HG03342 (cell line): ENCODE measurements at regions not wholly inside any gene's neighbourhood (a gene's known extent, or its start where the extent isn't known, plus 50 kb on each side); places are given as distances from the start of the nearest gene placed in this dataset.
"Not testable (repeated sequence)": the region's sequence is repeated elsewhere in the genome, so short reads cannot be mapped to it uniquely, and the experiment has no call there.

Experiments used
- ATAC-seq: cut with Tn5 transposase; IDR thresholded peaks from one replicate; pipeline ENCODE4 v1.9.1; 2021; ENCODE audit warnings: mild to moderate bottlenecking, moderate library complexity; ENCODE audit not compliant: unreplicated experiment

DNA sequence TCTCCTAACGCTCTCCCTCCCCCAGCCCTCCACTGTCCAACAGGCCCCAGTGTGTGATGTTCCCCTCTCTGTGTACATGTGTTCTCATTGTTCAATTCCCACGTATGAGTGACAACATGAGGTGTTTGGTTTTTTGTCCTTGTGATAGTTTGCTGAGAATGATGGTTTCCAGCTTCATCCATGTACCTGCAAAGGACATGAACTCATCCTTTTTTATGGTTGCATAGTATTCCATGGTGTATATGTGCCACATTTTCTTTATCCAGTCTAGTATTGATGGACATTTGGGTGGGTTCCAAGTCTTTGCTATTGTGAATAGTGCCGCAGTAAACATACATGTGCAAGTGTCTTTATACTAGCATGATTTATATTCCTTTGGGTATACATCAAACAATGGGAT lies 347.4 kb downstream of the MAGEE1 start:
- ATAC-seq: not testable (repeated sequence)

DNA sequence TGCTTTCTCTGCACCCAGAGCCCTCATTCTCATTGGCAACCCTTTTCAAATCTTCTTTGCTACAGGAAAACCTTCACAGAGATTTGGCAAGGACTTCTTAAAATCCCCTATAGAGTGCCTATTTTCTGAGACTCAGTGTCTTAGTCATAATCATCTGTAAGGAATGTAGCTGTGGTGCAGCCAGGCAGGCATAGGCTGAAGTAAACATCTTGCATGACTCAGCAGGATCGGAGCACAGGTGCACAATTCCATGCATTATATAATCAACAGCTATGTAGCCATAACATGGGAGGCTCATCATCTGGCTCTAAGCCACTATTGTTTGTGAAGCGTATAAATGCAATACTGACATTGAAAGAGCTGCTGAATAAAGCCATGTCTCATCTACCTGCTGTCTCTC lies 368.8 kb downstream of the MAGEE1 start:
- ATAC-seq: no peak

DNA sequence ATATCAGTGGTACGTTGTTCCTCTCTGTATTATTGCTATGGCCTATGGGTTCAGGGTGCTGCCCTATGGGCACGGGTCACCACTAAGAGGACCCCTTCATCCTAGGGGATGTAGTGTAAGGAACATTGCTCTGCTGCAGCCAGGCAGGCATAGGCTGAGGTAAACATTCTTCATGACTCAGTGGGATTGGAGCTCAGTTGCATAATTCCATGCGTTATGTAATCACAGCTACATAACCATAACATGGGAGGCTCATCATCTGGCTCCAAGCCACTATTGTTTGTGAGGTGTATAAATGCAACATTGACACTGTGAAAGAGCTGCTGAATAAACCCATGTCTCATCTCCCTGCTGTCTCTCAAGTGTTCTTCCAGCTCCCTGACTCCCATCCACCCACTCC lies 375.2 kb downstream of the MAGEE1 start:
- ATAC-seq: no peak

DNA sequence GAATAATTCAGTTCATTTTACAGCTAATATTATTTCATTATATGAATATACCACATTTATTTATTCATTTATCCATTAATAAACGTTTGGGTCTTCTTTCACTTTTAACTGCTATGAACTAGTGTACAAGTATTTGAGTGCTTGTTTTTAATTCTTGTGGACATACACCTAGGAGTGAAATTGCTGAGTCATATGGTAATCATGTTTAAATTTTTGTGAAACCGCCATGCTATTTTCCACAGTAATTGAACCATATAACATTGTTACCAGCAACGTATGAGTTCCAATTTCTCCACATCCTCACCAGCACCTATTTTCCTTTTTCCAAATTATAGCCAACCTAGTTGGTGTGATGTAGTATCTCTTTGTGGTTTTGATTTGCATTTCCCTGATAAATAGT lies 388.2 kb downstream of the MAGEE1 start:
- no peak for ATAC-seq

DNA sequence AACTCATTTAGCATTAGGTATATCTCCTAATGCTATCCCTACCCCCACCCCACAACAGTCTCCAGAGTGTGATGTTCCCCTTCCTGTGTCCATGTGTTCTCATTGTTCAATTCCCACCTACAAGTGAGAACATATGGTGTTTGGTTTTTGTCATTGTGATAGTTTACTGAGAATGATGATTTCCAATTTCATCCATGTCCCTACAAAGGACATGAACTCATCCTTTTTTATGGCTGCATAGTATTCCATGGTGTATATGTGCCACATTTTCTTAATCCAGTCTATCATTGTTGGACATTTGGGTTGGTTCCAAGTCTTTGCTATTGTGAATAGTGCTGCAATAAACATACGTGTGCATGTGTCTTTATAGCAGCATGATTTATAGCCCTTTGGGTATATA lies 389.8 kb downstream of the MAGEE1 start:
- ATAC-seq: not testable (repeated sequence)

DNA sequence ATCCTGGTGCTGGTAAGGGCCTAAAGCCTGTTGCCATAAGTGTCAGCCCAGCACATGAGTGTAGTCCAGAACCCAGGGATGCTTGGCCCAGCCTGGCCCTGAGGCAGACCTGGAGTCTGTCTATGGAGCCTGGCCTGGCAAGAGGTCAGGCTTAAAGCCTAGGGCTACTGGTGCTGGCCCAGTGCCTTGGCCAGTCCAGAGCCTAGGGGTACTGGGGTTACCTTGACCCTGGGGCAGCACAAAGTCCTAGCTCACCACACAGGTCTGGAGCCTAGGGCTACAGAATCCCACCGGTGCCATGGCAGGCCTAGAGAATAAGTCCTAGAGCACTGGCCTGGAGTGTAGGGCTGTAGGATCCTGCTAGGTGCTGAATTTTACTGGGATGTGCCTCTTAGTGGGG lies 393.8 kb downstream of the MAGEE1 start:
- no peak for ATAC-seq

DNA sequence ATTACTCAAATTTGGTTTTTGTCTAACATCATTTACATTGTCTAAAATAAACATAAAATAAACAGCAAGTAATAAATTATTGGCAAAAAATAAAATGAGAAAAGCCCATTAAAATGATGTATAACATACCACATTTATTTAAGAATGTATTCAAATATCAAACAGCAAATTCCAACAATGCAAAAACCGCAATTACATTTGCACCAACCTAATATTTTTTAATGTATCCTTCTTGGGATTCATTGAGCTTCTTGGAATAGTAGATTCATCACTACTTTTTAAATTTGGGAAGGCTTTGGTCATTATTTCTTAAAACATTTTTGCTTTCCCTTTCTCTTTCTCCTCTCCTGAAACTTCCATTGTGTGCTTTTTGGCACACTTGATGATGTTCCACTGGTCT lies 400.2 kb downstream of the MAGEE1 start:
- ATAC-seq: no peak

DNA sequence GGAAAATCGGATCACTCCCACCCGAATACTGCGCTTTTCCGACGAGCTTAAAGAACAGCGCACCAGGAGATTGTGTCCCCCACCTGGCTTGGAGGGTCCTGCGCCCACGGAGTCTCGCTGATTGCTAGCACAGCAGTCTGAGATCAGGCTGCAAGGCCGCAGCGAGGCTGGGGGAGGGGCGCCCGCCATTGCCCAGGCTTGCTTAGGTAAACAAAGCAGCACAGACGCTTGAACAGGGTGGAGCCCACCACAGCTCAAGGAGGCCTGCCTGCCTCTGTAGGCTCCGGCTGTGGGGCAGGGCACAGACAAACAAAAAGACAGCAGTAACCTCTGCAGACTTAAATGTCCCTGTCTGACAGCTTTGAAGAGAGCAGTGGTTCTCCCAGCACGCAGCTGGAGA lies 413.4 kb downstream of the MAGEE1 start:
- ATAC-seq: not testable (repeated sequence)

DNA sequence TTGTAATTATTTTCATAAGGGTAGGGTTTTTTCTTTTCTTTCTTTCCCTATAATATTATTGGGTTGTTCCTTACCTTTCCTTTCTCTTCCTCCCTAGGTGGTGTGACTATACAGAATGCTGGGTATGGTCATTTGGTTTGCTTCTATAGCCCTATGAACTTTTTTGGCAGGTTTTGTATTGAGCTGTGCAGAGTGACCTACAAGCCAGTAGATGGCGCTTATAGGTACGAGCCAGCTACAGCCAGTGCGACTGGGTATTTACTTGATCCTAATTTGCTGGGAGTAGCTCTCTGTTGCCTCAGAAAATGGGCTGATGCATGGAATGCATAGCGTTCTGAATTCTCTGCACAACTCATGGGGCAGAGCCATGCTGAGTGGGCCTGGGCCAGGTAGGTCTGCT lies 423.3 kb downstream of the MAGEE1 start:
- no peak for ATAC-seq

DNA sequence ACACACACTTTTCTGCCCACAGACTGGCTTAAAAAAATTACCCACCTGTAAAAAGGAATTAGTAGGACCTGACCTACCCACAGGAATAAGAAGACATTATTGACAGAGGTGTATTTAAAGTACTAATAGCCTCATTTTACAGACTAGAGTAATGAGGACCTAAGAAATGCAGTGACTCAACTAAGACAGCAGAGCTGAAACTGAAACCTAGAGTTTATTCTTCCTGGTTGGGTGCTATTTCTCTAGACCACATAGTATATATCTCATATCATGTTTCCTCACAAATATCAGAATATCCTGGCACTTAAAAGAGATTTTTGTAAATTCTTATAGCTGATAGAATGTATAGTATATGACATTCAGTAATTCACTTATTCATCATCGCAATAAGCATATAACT lies 435.0 kb downstream of the MAGEE1 start:
- ATAC-seq: no peak

DNA sequence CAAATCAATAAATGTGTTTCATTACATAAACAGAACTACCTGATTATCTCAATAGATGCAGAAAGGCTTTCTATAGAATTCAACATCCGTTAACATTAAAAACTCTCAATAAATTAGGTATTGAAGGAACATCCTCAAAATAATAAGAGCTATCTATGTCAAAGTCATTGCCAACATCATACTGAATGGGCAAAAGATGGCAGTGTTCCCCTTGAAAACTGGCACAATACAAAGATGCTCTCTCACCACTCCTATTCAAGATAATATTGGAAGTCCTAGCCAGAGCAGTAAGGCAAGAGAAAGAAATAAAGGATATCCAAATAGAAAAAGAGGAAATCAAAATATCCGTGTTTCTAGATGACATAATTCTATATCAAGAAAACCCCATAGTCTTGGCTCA lies 466.4 kb downstream of the MAGEE1 start:
- ATAC-seq: no peak

DNA sequence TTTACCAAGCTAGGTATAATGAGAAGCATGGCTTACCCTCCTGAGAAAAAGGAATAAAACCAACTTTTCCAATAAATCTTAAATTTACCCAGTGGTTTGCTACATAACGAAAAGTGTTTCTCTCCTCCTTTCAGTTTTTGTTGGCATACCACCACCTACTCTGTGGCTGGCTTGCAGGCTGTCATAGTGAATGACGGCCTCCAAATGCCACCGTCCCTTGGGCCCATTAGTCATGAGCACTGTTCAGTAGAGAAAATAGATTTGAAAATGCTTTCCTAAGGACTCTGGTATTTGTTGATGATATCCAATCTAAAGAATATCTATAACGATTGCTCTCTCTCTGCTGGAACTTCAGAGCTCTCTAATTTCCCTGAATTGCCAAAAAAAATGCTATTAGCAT lies 488.3 kb downstream of the MAGEE1 start:
- no peak for ATAC-seq

DNA sequence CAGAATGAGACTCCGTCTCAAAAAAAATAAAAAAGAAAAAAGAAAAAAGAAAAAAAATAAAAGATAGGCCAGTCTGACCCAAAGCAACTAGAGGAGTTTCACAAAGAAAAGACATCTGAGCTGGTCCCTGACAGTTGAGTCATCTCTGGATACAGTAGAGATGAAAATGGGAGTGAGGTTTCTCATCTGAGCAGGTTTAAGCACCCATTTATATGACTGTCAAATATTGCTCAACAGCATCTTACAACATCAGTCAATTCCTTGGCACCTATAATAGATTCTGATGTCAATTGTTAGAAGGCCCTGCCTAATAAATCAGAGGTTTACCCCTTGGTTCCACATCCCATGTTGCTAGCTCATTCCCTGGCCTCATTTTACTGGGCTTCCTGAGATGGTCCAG lies 490.5 kb downstream of the MAGEE1 start:
- no peak for ATAC-seq

DNA sequence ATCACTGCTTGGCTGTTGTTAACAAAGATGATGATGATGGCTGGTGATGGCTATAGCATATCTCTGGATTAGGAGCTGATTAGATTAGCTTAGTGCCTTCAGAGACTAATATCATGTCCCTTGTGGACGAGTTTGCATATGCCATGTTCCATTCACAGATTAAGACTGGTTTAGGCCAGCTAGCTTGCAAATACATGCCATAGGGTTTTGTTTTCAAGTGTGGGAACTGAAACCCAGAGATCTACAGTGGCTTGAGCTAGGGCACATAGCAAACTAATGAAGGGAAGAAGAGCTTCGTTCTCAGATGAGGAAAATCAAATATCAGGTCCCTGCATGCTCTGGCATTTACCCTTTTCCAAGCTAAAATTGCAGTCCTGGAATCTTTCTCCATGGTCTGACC lies 492.3 kb downstream of the MAGEE1 start:
- ATAC-seq: no peak

DNA sequence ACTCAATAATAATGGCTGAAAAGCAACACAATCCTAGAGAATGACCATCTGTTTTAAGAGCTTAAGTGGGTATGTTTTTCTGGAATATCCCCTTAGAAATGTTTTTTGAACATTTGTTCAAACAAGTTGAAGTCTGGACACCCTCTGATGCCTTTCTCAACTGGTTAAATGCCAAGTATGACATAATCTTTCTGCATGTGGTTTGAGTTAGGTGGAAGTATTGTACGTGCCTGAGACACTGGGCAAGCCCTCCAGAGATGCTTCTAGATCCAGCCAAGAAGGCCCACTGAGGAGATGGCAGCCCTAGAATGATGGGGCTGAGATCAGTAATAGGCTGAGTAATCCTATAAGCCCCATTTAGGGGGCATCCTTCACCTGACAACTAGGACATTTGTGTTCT lies 493.1 kb downstream of the MAGEE1 start:
- no peak for ATAC-seq

DNA sequence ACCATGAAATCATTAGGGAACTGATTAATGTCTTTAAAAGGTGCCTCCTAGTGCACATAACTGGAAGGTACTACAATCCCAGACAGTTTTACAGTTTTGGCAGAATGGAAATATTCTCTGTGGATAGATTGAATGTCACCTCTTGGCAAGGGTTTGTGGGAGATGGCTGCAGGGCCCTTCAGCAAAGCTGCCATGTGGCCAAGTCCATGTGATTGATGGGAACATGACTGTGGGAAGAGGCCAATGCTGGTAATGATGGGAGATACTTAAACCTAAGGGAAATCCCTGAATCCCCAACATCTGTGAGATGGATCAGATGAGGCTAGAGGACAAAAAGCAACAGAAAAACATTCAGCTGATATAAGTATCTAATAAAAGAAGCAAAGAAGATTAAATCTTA lies 493.7 kb downstream of the MAGEE1 start:
- ATAC-seq: no peak

DNA sequence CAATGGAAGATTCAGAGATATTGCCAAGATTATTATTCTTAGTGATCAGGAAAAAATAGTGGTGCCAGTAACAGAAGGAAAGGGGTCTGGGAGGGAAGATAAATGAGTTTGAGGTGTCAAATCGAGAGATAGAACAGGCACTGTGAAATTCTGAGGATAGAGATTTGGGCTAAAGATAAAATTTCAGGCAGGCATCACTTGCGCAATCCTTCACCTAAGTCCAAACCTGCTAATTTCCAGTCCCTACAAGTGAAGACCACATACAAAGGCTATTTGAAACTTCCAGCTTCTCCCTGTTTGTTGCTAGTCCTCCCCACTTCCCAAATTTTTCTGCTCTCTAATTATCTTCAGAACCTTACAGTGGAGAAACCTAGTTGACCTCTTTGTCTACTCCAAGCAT lies 494.6 kb downstream of the MAGEE1 start:
- no peak for ATAC-seq

DNA sequence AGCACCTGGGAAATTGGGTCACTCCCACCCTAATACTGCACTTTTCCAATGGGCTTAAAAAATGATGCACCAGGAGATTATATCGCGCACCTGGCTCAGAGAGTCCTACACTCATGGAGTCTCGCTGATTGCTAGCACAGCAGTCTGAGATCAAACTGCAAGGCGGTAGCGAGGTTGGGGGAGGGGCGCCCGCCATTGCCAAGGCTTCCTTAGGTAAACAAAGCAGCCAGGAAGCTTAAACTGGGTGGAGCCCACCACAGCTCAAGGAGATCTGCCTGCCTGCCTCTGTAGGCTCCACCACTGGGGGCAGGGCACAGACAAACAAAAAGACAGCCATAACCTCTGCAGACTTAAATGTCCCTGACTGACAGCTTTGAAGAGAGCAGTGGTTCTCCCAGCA lies 497.1 kb downstream of the MAGEE1 start:
- not testable (repeated sequence) for ATAC-seq

DNA sequence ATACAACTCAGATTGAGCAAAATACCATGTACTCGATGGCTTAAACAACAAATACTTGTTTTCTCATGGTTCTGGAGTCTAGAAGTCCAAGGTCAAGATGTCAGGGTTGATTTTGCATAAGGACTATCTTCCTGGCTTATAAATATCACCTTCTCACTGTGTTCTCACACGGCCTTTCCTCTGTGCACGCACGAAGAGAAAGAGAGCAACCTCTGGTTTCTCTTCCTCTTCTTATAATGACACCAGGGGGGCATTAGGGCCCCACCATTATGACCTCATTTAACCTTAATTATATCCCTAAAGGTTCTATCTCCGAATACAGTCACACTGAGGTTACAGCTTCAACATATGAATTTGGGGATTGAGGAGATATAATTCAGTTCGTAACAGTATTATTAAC lies 504.0 kb downstream of the MAGEE1 start:
- no peak for ATAC-seq

DNA sequence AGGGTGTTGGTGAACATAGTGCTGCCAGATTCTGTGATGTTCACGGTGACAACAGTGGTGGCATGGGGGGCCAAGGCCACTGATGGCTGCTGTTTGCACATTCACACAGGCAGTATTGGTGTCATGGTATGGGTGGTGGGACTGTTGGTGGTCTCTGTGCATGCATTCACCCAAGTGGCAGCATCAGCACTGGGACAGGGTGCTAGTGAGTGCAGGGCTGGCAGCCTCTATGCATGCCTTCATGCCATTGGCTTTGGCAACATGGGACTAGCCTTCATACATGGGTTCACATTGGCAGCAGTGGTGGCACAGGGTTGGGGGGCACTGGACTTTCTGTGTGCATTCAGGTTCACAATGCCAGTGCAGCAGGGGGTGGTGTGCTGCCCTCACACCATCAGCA lies 489.7 kb upstream of the FGF16 start:
- no peak for ATAC-seq

DNA sequence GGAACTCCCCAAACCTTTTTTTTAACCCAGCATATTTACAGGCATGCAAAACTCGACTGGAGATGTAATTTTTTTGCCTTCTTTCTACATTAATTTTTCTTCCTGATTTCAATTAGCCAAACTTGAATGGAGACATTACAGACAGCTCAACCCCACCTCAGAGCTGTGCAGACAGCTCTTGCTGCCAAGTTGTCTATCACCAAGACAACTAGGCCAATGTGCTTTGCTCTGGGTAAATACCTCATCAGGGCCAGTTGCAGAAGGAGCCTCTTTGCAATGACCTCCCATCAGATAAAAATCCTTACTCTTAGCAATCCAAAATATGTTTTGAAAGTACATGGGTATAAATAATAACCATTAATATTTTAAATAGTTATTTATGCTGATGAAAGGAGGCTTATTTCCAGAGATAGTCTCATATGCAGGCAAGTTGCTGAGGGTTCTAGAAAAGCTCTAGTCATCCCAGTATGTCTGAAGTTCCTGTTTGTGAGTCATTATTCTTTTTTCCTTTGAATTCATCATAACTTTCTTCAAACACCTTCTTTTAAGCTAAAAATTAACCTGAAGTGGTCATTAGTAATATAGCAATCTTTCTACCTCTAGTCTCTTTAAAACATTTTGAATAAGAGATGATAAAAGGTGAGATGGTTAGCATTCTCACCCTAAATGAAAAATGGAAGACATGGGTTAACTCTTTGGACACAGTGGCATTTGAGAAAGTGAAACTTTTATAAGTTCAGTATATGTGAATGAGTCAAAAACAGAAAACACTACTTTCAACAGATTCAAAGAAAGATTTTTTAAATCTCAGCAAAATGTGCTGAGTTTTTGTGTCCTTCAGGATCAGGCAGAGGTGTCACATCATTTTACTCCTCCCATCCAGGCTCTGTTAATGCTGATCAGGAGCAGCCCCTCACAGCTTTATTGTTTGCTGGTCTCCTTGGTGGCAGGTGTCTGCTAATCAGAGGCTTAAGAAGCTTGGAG lies 475.5 kb upstream of the FGF16 start:
- ATAC-seq: peak; percentile 66

DNA sequence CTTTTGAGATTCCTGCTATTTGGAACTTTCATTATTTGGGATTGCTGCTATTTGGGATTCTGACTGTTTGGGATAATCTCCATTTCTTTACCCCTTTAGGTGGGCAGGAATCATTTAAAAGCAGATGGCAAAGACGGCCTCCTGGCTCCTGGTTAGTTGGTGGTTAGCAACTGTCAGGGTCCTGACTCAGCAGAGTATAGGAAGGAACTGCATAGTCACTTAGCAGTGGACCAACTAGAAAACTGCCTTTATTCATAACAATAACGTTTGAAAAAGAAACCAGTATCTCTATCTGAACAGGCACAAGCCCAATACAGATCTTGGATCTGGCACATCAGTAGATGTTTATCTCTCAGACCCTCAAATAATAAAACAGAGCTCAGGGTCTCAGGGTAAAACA lies 469.7 kb upstream of the FGF16 start:
- ATAC-seq: no peak

DNA sequence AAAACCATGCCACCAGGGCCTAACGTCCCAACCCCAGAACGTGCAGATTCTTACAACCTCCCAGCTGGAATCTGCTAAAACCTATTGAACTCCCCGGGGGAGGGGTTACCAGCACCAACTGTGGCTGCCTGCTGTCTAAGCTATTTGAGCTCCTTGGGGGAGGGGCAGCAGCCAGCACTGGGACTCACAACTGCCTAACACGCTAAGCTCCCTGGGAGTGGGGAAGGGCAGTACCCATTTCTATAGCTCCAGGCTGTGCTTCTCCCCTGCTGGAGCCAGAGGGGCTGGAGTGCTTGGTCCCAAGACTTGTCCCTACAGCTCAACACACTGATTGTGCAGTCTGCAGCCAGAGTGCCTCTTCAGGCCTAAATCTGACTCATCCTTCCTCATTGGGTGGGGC lies 459.8 kb upstream of the FGF16 start:
- ATAC-seq: no peak
